ENCODE measurements at regions not wholly inside any gene's neighbourhood (a gene's known extent, or its start where the extent isn't known, plus 50 kb on each side); places are given as distances from the start of the nearest gene placed in this dataset.
A peak's percentile ranks its signal among the peaks of the same experiment; 100 is the strongest.

GRCh38 chr2:38199127-38199526 lies 123.2 kb upstream of the CYP1B1 start:
- Mint-ChIP-seq H3K4me1 (no peaks in the 10 kb centered on the region), H3K9me3 (no peaks in the 10 kb centered on the region), H3K36me3 (ENCODE audit: low read depth) (no peaks in the 10 kb centered on the region), H3K27ac (no peak overlapping the region), H3K4me3 (no peak overlapping the region), H3K27me3 (peaks cover 29% of the 10 kb centered on the region)
- no peak for DNase-seq
- ChIA-PET POLR2A (no interaction called here), CTCF (no interaction called here)

DNA sequence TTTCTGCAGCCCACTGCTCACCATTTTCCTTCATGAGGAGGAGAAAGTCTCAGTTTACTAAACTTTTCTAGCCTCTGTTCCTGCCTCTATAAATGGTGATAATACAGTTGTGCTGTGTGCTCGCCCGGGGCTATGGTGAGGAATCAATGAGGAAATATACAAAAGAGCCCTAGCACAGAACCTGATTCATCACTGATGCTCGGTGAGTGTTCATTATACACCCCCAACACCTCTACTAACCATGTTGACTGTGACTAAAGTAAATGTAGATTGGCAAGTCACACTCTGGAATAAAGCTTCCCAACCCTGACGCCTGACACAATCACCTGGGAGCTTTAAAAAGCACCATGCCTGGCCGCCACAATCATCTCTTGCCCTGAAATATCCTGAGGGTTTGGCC lies 118.8 kb upstream of the CYP1B1 start:
- peaks cover 7% of the 10 kb centered on the region for H3K36me3 Mint-ChIP-seq (ENCODE audit: low read depth)

DNA sequence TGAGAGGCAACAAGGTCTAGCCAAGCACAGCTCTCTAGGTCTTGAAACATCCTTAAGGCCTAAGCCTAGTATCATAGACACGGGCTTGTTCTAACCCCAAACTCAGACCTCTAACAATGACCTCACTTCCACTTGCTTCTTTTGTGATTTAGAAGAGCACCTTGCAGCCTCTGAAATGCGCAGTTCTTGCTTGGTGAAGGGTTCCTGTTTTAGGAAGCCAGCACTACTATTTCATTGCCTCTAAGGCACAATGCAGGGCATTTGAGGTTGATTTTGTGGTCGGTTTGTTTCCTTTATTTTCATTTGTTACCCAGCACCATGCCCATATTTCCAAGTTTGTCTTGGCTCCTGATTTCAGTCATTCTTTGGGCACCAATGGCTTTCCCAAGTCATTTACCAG lies 117.0 kb upstream of the CYP1B1 start:
- H3K4me3 Mint-ChIP-seq = no peak overlapping the region
- H3K4me1 Mint-ChIP-seq = peaks cover 29% of the 10 kb centered on the region
- no peak overlapping the region for H3K27ac Mint-ChIP-seq
- H3K9me3 Mint-ChIP-seq = no peaks in the 10 kb centered on the region
- ChIA-PET POLR2A (no interaction called here), CTCF (no interaction called here)
- H3K27me3 Mint-ChIP-seq = peaks cover 3% of the 10 kb centered on the region
- DNase-seq = no peak
- peaks cover 7% of the 10 kb centered on the region for H3K36me3 Mint-ChIP-seq (ENCODE audit: low read depth)

More for the DNA sequence above, 118.8 kb upstream of the CYP1B1 start:
- Mint-ChIP-seq H3K27ac (no peak overlapping the region), H3K27me3 (peaks cover 6% of the 10 kb centered on the region), H3K4me3 (no peak overlapping the region), H3K9me3 (no peaks in the 10 kb centered on the region), H3K4me1 (peaks cover 26% of the 10 kb centered on the region)
- POLR2A ChIA-PET = no interaction called here
- DNase-seq = no peak
- CTCF ChIA-PET = no interaction called here

GRCh38 chr2:38192046-38192445 lies 116.1 kb upstream of the CYP1B1 start:
- H3K27me3 Mint-ChIP-seq = peaks cover 3% of the 10 kb centered on the region
- peaks cover 7% of the 10 kb centered on the region for H3K36me3 Mint-ChIP-seq (ENCODE audit: low read depth)
- no peak for DNase-seq
- H3K9me3 Mint-ChIP-seq = no peaks in the 10 kb centered on the region
- no peak overlapping the region for H3K4me3 Mint-ChIP-seq
- ChIA-PET POLR2A (no interaction called here), CTCF (no interaction called here)
- peaks cover 29% of the 10 kb centered on the region for H3K4me1 Mint-ChIP-seq
- H3K27ac Mint-ChIP-seq = no peak overlapping the region

GRCh38 chr2:38191516-38191915 lies 115.6 kb upstream of the CYP1B1 start:
- Mint-ChIP-seq H3K27me3 (peaks cover 5% of the 10 kb centered on the region), H3K4me3 (no peak overlapping the region), H3K4me1 (peaks cover 29% of the 10 kb centered on the region), H3K27ac (peak overlapping the region; percentile 71), H3K9me3 (no peaks in the 10 kb centered on the region), H3K36me3 (ENCODE audit: low read depth) (peaks cover 7% of the 10 kb centered on the region)
- POLR2A ChIA-PET = no interaction called here
- no peak for DNase-seq
- CTCF ChIA-PET = no interaction called here

GRCh38 chr2:38190542-38191218 lies 114.7 kb upstream of the CYP1B1 start:
- Mint-ChIP-seq H3K9me3 (no peaks in the 10 kb centered on the region), H3K4me1 (peaks cover 34% of the 10 kb centered on the region)
- CTCF ChIA-PET = no interaction called here

GRCh38 chr2:38187541-38188011 lies 111.6 kb upstream of the CYP1B1 start:
- H3K27ac Mint-ChIP-seq = no peak overlapping the region
- no peak overlapping the region for H3K4me3 Mint-ChIP-seq
- CTCF ChIA-PET = no interaction called here
- no peak for DNase-seq
- peaks cover 3% of the 10 kb centered on the region for H3K9me3 Mint-ChIP-seq
- POLR2A ChIA-PET = no interaction called here
- peaks cover 20% of the 10 kb centered on the region for H3K27me3 Mint-ChIP-seq
- peaks cover 7% of the 10 kb centered on the region for H3K36me3 Mint-ChIP-seq (ENCODE audit: low read depth)
- H3K4me1 Mint-ChIP-seq = peaks cover 45% of the 10 kb centered on the region

More at GRCh38 chr2:38190542-38191218, 114.7 kb upstream of the CYP1B1 start:
- Mint-ChIP-seq H3K27ac (peak overlapping the region; percentile 71), H3K27me3 (peaks cover 10% of the 10 kb centered on the region), H3K36me3 (ENCODE audit: low read depth) (peaks cover 7% of the 10 kb centered on the region), H3K4me3 (no peak overlapping the region)
- DNase-seq = no peak
- POLR2A ChIA-PET = no interaction called here

- Mint-ChIP-seq H3K27ac (peak overlapping the region; percentile 51), H3K4me3 (no peak overlapping the region), H3K27me3 (peaks cover 32% of the 10 kb centered on the region), H3K36me3 (ENCODE audit: low read depth) (no peaks in the 10 kb centered on the region), H3K4me1 (peaks cover 26% of the 10 kb centered on the region), H3K9me3 (peaks cover 3% of the 10 kb centered on the region)
- no peak for DNase-seq
- CTCF ChIA-PET = no interaction called here
- POLR2A ChIA-PET = no interaction called here
Measured at GRCh38 chr2:38185012-38185491, 109.1 kb upstream of the CYP1B1 start.

DNA sequence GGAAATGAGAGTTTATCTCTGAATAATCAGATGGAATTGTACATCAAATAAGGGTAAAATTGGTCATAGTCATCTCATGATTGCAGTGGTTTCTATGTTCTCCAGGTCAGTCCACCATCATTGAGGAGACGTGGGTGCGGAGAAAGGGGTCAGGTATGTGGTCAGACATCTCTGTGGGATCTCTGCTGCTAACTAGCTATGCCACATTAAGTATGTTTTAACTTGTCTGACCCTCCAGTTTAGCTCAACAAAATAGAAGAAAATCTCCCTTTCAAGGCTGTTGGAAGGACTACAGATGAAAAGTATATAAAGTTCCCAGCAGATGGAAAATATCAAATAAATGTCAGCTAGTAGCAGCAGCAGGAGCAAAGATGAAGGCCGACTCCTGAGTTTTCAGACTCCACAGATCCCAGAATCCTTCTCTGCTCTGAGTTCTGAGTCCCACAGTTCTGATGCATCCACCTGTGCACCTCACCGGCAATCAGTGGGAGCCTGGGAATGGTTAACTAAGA lies 106.6 kb upstream of the CYP1B1 start:
- CTCF ChIA-PET = no interaction called here
- DNase-seq = no peak
- H3K27me3 Mint-ChIP-seq = peaks cover 46% of the 10 kb centered on the region
- no peak overlapping the region for H3K27ac Mint-ChIP-seq
- no peaks in the 10 kb centered on the region for H3K36me3 Mint-ChIP-seq (ENCODE audit: low read depth)
- peaks cover 3% of the 10 kb centered on the region for H3K9me3 Mint-ChIP-seq
- H3K4me3 Mint-ChIP-seq = no peak overlapping the region
- POLR2A ChIA-PET = no interaction called here
- H3K4me1 Mint-ChIP-seq = peaks cover 24% of the 10 kb centered on the region

DNA sequence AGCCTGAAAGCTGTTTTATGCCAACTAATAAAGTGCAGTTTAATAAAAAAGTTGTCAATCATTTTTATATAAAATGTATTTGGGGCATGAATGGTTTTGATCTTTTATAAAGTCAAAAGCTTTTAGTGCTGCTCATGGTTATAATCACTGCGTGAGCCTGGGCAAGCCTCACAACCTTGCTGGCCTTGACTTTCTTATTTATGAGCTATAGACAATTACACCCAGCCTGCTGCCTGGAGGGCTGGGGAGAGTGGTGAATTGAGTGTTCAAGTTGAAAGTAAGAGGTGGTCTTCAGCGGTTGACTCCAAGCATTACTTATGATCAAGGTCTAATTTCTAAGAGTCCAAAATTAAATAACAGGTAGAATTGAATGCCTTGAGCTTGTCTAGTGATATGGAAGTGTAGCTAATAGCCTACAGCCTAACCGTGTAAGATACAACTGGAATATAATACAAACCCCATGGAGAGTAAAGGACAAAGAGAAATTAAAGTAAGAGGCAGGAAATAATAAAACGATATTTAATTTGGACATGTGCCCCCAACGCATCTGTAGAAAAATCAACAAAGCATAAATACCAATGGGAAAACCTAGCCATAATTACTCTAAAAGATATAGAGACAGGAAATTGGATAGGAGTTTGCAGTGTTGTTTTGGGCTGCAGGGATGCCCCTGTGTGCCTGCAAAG lies 106.0 kb upstream of the CYP1B1 start:
- H3K9me3 Mint-ChIP-seq = peaks cover 3% of the 10 kb centered on the region
- no peak overlapping the region for H3K4me3 Mint-ChIP-seq
- H3K4me1 Mint-ChIP-seq = peaks cover 24% of the 10 kb centered on the region
- no peak for DNase-seq
- H3K27me3 Mint-ChIP-seq = peaks cover 49% of the 10 kb centered on the region
- ChIA-PET CTCF (no interaction called here), POLR2A (no interaction called here)
- H3K27ac Mint-ChIP-seq = no peak overlapping the region
- no peaks in the 10 kb centered on the region for H3K36me3 Mint-ChIP-seq (ENCODE audit: low read depth)

DNA sequence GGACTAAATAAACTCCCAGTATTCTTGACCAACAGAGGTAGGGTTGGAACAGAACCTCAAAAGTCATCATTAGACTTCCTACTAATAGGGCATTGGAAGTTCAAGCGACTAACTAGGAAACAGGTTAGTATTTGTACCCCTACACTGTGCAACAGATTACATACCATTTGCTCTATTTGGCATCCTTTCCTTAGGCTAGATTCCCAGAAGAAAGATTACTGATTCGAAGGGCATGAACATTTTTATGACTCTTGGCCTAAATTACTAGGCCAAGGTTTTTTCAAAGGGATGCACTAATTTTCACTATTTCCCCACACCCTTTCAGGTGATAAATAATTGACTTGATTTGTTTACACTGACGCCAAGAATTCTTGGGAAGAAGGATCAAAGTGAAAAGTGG lies 104.8 kb upstream of the CYP1B1 start:
- H3K27ac Mint-ChIP-seq = no peak overlapping the region
- no peaks in the 10 kb centered on the region for H3K36me3 Mint-ChIP-seq (ENCODE audit: low read depth)
- no peak for DNase-seq
- H3K4me1 Mint-ChIP-seq = peaks cover 23% of the 10 kb centered on the region
- ChIA-PET CTCF (no interaction called here), POLR2A (no interaction called here)
- H3K27me3 Mint-ChIP-seq = peaks cover 46% of the 10 kb centered on the region
- no peak overlapping the region for H3K4me3 Mint-ChIP-seq
- peaks cover 3% of the 10 kb centered on the region for H3K9me3 Mint-ChIP-seq

DNA sequence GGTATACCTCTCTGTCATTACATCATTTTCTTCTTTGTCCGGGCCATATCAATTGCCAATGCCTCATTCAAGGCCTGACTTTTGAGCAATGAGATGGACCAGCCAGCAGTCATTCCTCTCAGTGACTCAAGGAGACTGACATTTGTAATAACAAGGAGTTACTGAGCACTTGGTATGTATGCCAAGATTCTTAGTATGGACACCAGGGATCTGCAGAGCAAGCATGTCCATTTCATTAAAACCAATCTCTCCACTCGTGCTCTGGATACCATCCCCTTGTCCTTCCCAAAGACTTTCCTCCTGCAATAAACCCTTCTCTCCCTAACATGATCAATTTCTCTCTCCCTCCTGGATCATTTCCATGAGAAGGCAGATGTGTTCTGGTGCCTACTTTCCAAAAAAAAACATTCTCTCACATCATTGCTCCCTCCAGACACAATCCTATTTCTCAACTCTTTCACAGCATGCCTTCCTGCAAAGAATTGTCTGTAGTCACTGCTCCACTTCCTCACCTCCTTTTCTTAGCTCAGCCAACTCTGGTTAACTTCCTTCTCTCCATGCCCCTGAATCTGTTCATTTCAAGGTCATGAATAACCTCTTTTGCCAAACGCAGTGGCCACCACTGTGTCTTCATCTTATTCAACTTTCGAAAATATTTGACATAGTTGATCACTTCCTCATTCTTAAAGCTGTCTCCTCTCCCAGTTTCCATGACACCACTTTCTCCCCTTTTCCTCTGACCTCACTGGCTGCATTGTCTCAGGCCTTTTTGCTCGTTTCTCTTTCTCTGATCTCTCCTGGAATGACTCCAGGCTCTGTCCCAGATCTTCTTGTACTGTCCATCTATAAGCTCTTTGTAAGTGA lies 102.8 kb upstream of the CYP1B1 start:
- no peaks in the 10 kb centered on the region for H3K36me3 Mint-ChIP-seq (ENCODE audit: low read depth)
- peaks cover 52% of the 10 kb centered on the region for H3K27me3 Mint-ChIP-seq
- POLR2A ChIA-PET = no interaction called here
- CTCF ChIA-PET = interaction anchor here (0.6 to 1.0 kb wide), 2 partner anchors 96 to 764 kb away, joined by 3 to 4 read pairs; no protein-coding TSS in a partner anchor
- H3K4me3 Mint-ChIP-seq = no peak overlapping the region
- no peak for DNase-seq
- no peak overlapping the region for H3K27ac Mint-ChIP-seq
- H3K4me1 Mint-ChIP-seq = peaks cover 5% of the 10 kb centered on the region
- no peaks in the 10 kb centered on the region for H3K9me3 Mint-ChIP-seq

DNA sequence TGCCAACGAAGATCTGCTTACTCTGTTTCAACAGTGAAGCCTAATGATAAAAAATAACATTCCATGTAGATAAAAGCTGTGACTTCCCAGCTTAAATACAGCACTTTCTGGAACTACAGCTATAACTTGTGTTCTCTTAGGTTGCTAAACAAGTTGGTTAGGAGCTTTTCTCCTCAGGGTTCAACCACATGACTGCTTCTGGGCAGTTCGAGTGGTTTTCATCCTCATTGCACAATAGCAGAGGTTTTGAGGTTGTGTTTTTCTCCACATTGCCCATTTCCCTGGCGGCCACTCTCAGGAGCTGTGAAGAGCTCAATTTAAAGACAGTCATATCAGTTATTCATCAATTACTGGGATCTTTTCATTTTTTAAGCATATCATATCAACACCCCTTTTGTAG lies 102.2 kb upstream of the CYP1B1 start:
- ChIA-PET CTCF (no interaction called here), POLR2A (no interaction called here)
- peaks cover 5% of the 10 kb centered on the region for H3K4me1 Mint-ChIP-seq
- H3K36me3 Mint-ChIP-seq (ENCODE audit: low read depth) = no peaks in the 10 kb centered on the region
- no peaks in the 10 kb centered on the region for H3K9me3 Mint-ChIP-seq
- H3K27ac Mint-ChIP-seq = no peak overlapping the region
- no peak overlapping the region for H3K4me3 Mint-ChIP-seq
- H3K27me3 Mint-ChIP-seq = peaks cover 52% of the 10 kb centered on the region
- DNase-seq = no peak

Measured in activated CD4-positive, alpha-beta memory T cell treated with anti-CD3 and anti-CD28 coated beads, Interleukin-2, amount 10 ng/mL, durations not matched to agents 7 days and 5 days (primary cell).